Body of pancreas (tissue), 4 donors: ENCODE measurements at regions not wholly inside any gene's neighbourhood (a gene's known extent, or its start where the extent isn't known, plus 50 kb on each side); places are given as distances from the start of the nearest gene placed in this dataset.
"Not testable (repeated sequence)": the region's sequence is repeated elsewhere in the genome, so short reads cannot be mapped to it uniquely, and the experiment has no call there.

Experiments
- ATAC-seq: fragments of 150-250 bp; one replicate; pipeline ENCODE4 v1.9.1; 2016
- DNase-seq, 4 donors: peaks; one replicate each; pipeline ENCODE4 v3.0.0-alpha.2; 2019
- H3K27ac ChIP-seq, 4 donors: fragments of 200-600 bp; sonication (generic); 1 replicate in 3 of 4; 2 replicates in 1 of 4; pipeline versions ENCODE4 v1.5.1 to v1.6.1; 2016 to 2019; ENCODE audit warnings: mild to moderate bottlenecking in 1 of 4, mixed read lengths in 1 of 4, moderate library complexity in 1 of 4
- H3K27me3 ChIP-seq, 2 donors: fragments of 200-600 bp; sonication (generic); one replicate each; pipeline ENCODE4 v1.6.0; 2016; ENCODE audit warnings: mild to moderate bottlenecking in 1 of 2
- H3K36me3 ChIP-seq, 2 donors: fragments of 200-600 bp; sonication (generic); replicated peaks in 1 of 2; 2 replicates each; pipeline ENCODE4 v1.5.1; 2016; ENCODE audit warnings: low read depth in 2 of 2; ENCODE audit not compliant: insufficient read depth in 1 of 2
- H3K4me1 ChIP-seq: fragments of 200-600 bp; sonication (generic); one replicate; pipeline ENCODE4 v1.6.0; 2016
- H3K4me3 ChIP-seq, 2 donors: fragments of 200-600 bp; sonication (generic); 1 replicate in 1 of 2; 2 replicates in 1 of 2; pipeline ENCODE4 v1.5.1; 2016 to 2019
- H3K9me3 ChIP-seq, 3 donors: fragments of 200-600 bp; sonication (generic); 1 replicate in 2 of 3; 2 replicates in 1 of 3; pipeline ENCODE4 v1.5.1; 2016
- CTCF ChIP-seq, 7 experiments: fragments of 450-650 bp in 4 of 7; fragments of 200-600 bp in 3 of 7; sonication (generic) in 3 of 7; IDR thresholded peaks; one replicate each; pipeline ENCODE4 v1.5.1; 2016 to 2019; ENCODE audit warnings: antibody characterized with exemption in 7 of 7
- POLR2A ChIP-seq, 3 donors: fragments of 450-650 bp; IDR thresholded peaks; one replicate each; pipeline ENCODE4 v1.6.1; 2016; ENCODE audit warnings: antibody characterized with exemption in 3 of 3, mild to moderate bottlenecking in 2 of 3
- WGBS, 2 donors: methylation state at CpG; one replicate each; pipeline ENCODE4 v1.1.5; 2017; 5-methylcytosine and 5-hydroxymethylcytosine counted together
- intact Hi-C: fragments of 100-400 bp; cut with DNase I; formaldehyde crosslinking; loops from one replicate; pipeline ENCODE4 v1.15.1; 2023

GRCh38 chr18:45340884-45341283 is 274.4 kb upstream of the SLC14A2 start:
- no peaks in the 10 kb centered on the region for H3K27me3 ChIP-seq
- no peaks in the 10 kb centered on the region for H3K36me3 ChIP-seq
- ATAC-seq (no peak), DNase-seq (no peak)
- WGBS, 2 donors, result 78 to 85% methylated on average over 3 of the region's 3 CpGs
- H3K9me3 ChIP-seq, result no peaks in the 10 kb centered on the region
- H3K27ac ChIP-seq, result no peak overlapping the region
- intact Hi-C loops, result no loop called here
- H3K4me3 ChIP-seq, result no peak overlapping the region
- no peak for TF ChIP-seq CTCF (IDR thresholded peaks at IDR 0.05)
- no peak for TF ChIP-seq POLR2A (IDR thresholded peaks at IDR 0.05)
- no peaks in the 10 kb centered on the region for H3K4me1 ChIP-seq

- Histone ChIP-seq H3K36me3 (no peaks in the 10 kb centered on the region), H3K27ac (no peak overlapping the region), H3K4me1 (no peaks in the 10 kb centered on the region), H3K9me3 (no peaks in the 10 kb centered on the region), H3K4me3 (no peak overlapping the region), H3K27me3 (no peaks in the 10 kb centered on the region)
- WGBS, 2 donors, result 78 to 89% methylated on average over 2 of the region's 2 CpGs
- intact Hi-C loops, result no loop called here
- DNase-seq, result no peak
- TF ChIP-seq POLR2A (IDR thresholded peaks at IDR 0.05), result no peak
- no peak for TF ChIP-seq CTCF (IDR thresholded peaks at IDR 0.05)
- ATAC-seq, result no peak
These were observed 273.8 kb upstream of the SLC14A2 start for GRCh38 chr18:45341454-45341853.

- no peak overlapping the region for H3K4me3 ChIP-seq
- H3K4me1 ChIP-seq, result no peaks in the 10 kb centered on the region
- TF ChIP-seq POLR2A (IDR thresholded peaks at IDR 0.05) (no peak), CTCF (IDR thresholded peaks at IDR 0.05) (no peak)
- H3K27ac ChIP-seq, result no peak overlapping the region
- DNase-seq (no peak), ATAC-seq (no peak)
- no peaks in the 10 kb centered on the region for H3K9me3 ChIP-seq
- intact Hi-C loops, result no loop called here
- H3K27me3 ChIP-seq, result no peaks in the 10 kb centered on the region
- 82% methylated on average over 3 of the region's 3 CpGs for WGBS, 2 donors
- no peaks in the 10 kb centered on the region for H3K36me3 ChIP-seq
These were observed 273.1 kb upstream of the SLC14A2 start for GRCh38 chr18:45342166-45342565.

GRCh38 chr18:45342653-45343052 is 272.6 kb upstream of the SLC14A2 start:
- Histone ChIP-seq H3K4me3 (no peak overlapping the region), H3K36me3 (no peaks in the 10 kb centered on the region), H3K27ac (no peak overlapping the region), H3K27me3 (no peaks in the 10 kb centered on the region), H3K9me3 (no peaks in the 10 kb centered on the region), H3K4me1 (no peaks in the 10 kb centered on the region)
- no peak for DNase-seq
- ATAC-seq, result no peak
- no peak for TF ChIP-seq CTCF (IDR thresholded peaks at IDR 0.05)
- TF ChIP-seq POLR2A (IDR thresholded peaks at IDR 0.05), result no peak
- intact Hi-C loops, result no loop called here
- WGBS, 2 donors, result 85 to 86% methylated on average over 3 of the region's 3 CpGs

GRCh38 chr18:45343365-45343764 is 271.9 kb upstream of the SLC14A2 start:
- ATAC-seq (no peak), DNase-seq (no peak)
- no peak overlapping the region for H3K4me3 ChIP-seq
- TF ChIP-seq CTCF (IDR thresholded peaks at IDR 0.05) (no peak), POLR2A (IDR thresholded peaks at IDR 0.05) (no peak)
- H3K27me3 ChIP-seq, result no peaks in the 10 kb centered on the region
- H3K9me3 ChIP-seq, result no peaks in the 10 kb centered on the region
- no peaks in the 10 kb centered on the region for H3K36me3 ChIP-seq
- intact Hi-C loops, result no loop called here
- WGBS, 2 donors, result 80 to 88% methylated on average over 5 of the region's 5 CpGs
- H3K4me1 ChIP-seq, result no peaks in the 10 kb centered on the region
- no peak overlapping the region for H3K27ac ChIP-seq

- 85 to 90% methylated on average over 6 of the region's 6 CpGs for WGBS, 2 donors
- intact Hi-C loops, H3K4me1 ChIP-seq, ATAC-seq, H3K27me3 ChIP-seq, DNase-seq, H3K4me3 ChIP-seq, H3K36me3 ChIP-seq, H3K9me3 ChIP-seq, H3K27ac ChIP-seq: not testable (repeated sequence)
These were observed 270.6 kb upstream of the SLC14A2 start for GRCh38 chr18:45344680-45345079.
